Sigmoid colon (tissue), 4 donors: ENCODE measurements at regions not wholly inside any gene's neighbourhood (a gene's known extent, or its start where the extent isn't known, plus 50 kb on each side); places are given as distances from the start of the nearest gene placed in this dataset.

Source experiments
- EP300 ChIP-seq, 4 donors: sonication (generic); formaldehyde crosslinking; IDR thresholded peaks; one replicate each; pipeline ENCODE4 v1.6.1; 2017; ENCODE audit warnings: antibody characterized with exemption in 4 of 4
- POLR2A ChIP-seq, 2 donors: fragments of 450-650 bp; IDR thresholded peaks; one replicate each; pipeline ENCODE4 v1.6.1; 2016; ENCODE audit warnings: antibody characterized with exemption in 2 of 2, mild to moderate bottlenecking in 2 of 2, moderate library complexity in 2 of 2
- POLR2AphosphoS5 ChIP-seq, 4 donors: sonication (generic); formaldehyde crosslinking; IDR thresholded peaks; one replicate each; pipeline ENCODE4 v1.6.1; 2017; ENCODE audit warnings: antibody characterized with exemption in 4 of 4
- TF ChIP-seq, protein P1 (sequence below), 4 experiments: fragments of 450-650 bp in 3 of 4; fragments of 200-600 bp in 1 of 4; IDR thresholded peaks; one replicate each; pipeline ENCODE4 v1.5.1; 2016 to 2019; ENCODE audit warnings: antibody characterized with exemption in 4 of 4, mild to moderate bottlenecking in 3 of 4, moderate library complexity in 2 of 4

DNA sequence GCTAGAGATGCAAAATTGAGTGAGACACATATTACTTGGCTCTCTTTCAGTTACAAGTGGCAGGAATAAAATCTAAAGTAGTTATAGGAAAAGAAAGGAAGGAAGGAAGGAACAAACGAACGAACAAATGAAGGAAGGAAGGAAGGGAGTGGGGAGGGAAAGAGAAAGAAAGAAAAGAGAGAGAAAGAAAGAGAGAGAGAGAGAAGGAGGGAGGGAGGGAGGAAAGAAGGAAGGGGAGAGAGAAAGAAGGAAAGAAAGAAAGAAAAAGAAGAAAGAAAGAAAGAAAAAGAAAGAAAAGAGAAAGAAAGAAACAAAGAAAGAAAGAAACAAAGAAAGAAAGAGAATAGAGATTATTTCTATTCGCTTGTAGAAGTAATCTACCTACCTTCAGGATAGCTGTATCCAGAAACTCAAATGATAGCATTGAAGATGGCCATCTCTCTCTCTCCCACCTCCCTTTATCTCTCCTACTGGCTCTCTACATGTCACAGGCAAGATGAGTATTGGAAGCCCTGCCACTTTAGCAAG is 229.7 kb upstream of the TLE3 start:
- TF ChIP-seq, protein P1, sequence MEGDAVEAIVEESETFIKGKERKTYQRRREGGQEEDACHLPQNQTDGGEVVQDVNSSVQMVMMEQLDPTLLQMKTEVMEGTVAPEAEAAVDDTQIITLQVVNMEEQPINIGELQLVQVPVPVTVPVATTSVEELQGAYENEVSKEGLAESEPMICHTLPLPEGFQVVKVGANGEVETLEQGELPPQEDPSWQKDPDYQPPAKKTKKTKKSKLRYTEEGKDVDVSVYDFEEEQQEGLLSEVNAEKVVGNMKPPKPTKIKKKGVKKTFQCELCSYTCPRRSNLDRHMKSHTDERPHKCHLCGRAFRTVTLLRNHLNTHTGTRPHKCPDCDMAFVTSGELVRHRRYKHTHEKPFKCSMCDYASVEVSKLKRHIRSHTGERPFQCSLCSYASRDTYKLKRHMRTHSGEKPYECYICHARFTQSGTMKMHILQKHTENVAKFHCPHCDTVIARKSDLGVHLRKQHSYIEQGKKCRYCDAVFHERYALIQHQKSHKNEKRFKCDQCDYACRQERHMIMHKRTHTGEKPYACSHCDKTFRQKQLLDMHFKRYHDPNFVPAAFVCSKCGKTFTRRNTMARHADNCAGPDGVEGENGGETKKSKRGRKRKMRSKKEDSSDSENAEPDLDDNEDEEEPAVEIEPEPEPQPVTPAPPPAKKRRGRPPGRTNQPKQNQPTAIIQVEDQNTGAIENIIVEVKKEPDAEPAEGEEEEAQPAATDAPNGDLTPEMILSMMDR (IDR thresholded peaks at IDR 0.05), result no peak
- no peak for TF ChIP-seq POLR2AphosphoS5 (IDR thresholded peaks at IDR 0.05)
- no peak for TF ChIP-seq POLR2A (IDR thresholded peaks at IDR 0.05)
- TF ChIP-seq EP300 (IDR thresholded peaks at IDR 0.05), result no peak
